H9 (cell line): ENCODE measurements at regions not wholly inside any gene's neighbourhood (a gene's known extent, or its start where the extent isn't known, plus 50 kb on each side); places are given as distances from the start of the nearest gene placed in this dataset.
A peak's percentile ranks its signal among the peaks of the same experiment; 100 is the strongest.

Experiments
- DNase-seq: peaks from one replicate; pipeline ENCODE4 v3.0.0-alpha.2; 2017
- H2AFZ ChIP-seq: one replicate; pipeline ENCODE4 v1.6.1; 2013; ENCODE audit warnings: mild to moderate bottlenecking, low read length, control low read depth, moderate library complexity
- H2AK5ac ChIP-seq: 2 replicates; pipeline ENCODE4 v1.6.1; 2013; ENCODE audit warnings: low read length, control low read depth, mixed read lengths; ENCODE audit not compliant: insufficient read length
- H2BK120ac ChIP-seq: one replicate; pipeline ENCODE4 v1.6.1; 2013; ENCODE audit warnings: low read depth, mild to moderate bottlenecking, low read length, control low read depth, inconsistent platforms; ENCODE audit not compliant: poor library complexity, severe bottlenecking
- H2BK12ac ChIP-seq: 2 replicates; pipeline ENCODE4 v1.6.1; 2013; ENCODE audit warnings: low read length, control low read depth, mixed read lengths, low read depth; ENCODE audit not compliant: insufficient read length
- H2BK15ac ChIP-seq: 2 replicates; pipeline ENCODE4 v1.6.1; 2013; ENCODE audit warnings: low read depth, low read length, control low read depth
- H2BK20ac ChIP-seq: one replicate; pipeline ENCODE4 v1.6.1; 2013; ENCODE audit warnings: low read depth, mild to moderate bottlenecking, low read length, control low read depth, inconsistent platforms; ENCODE audit not compliant: poor library complexity, severe bottlenecking
- H2BK5ac ChIP-seq: 2 replicates; pipeline ENCODE4 v1.6.1; 2013; ENCODE audit warnings: low read length, control low read depth, mixed read lengths; ENCODE audit not compliant: insufficient read length
- H3K14ac ChIP-seq: 2 replicates; pipeline ENCODE4 v1.6.1; 2013; ENCODE audit warnings: low read length, control low read depth; ENCODE audit not compliant: insufficient read depth
- H3K18ac ChIP-seq: 2 replicates; pipeline ENCODE4 v1.6.1; 2013; ENCODE audit warnings: low read depth, mild to moderate bottlenecking, mixed read lengths, low read length, control low read depth; ENCODE audit not compliant: insufficient read length
- H3K23ac ChIP-seq: 2 replicates; pipeline ENCODE4 v1.6.1; 2013; ENCODE audit warnings: low read length, control low read depth, mixed read lengths, low read depth; ENCODE audit not compliant: insufficient read length
- H3K23me2 ChIP-seq: 2 replicates; pipeline ENCODE4 v1.6.1; 2013; ENCODE audit warnings: low read depth, mild to moderate bottlenecking, mixed read lengths, low read length, control low read depth; ENCODE audit not compliant: insufficient read length, poor library complexity, severe bottlenecking
- H3K27ac ChIP-seq: 2 replicates; pipeline ENCODE4 v1.5.1; 2013; ENCODE audit warnings: low read length, control low read depth, mixed read lengths, low read depth; ENCODE audit not compliant: insufficient read length
- H3K27me3 ChIP-seq: 2 replicates; pipeline ENCODE4 v1.6.1; 2013; ENCODE audit warnings: low read length, control low read depth, inconsistent platforms; ENCODE audit not compliant: insufficient read depth
- H3K4ac ChIP-seq: 2 replicates; pipeline ENCODE4 v1.6.1; 2013; ENCODE audit warnings: low read depth, mild to moderate bottlenecking, control low read depth, inconsistent platforms, low read length, moderate library complexity
- H3K4me1 ChIP-seq: 2 replicates; pipeline ENCODE4 v1.6.1; 2013; ENCODE audit warnings: low read length, control low read depth, inconsistent platforms; ENCODE audit not compliant: insufficient read depth
- H3K4me2 ChIP-seq: 2 replicates; pipeline ENCODE4 v1.6.1; 2013; ENCODE audit warnings: low read length, control low read depth, mixed read lengths; ENCODE audit not compliant: insufficient read length, insufficient read depth
- H3K56ac ChIP-seq: 2 replicates; pipeline ENCODE4 v1.6.1; 2013; ENCODE audit warnings: low read depth, mild to moderate bottlenecking, mixed read lengths, low read length, control low read depth; ENCODE audit not compliant: insufficient read length
- H3K79me1 ChIP-seq: 2 replicates; pipeline ENCODE4 v1.6.1; 2013; ENCODE audit warnings: low read depth, mild to moderate bottlenecking, moderate library complexity, low read length, control low read depth, inconsistent platforms; ENCODE audit not compliant: insufficient read depth, poor library complexity, severe bottlenecking
- H3K79me2 ChIP-seq: 2 replicates; pipeline ENCODE4 v1.6.1; 2013; ENCODE audit warnings: low read length, control low read depth, inconsistent platforms; ENCODE audit not compliant: insufficient read depth
- H3K9ac ChIP-seq: 2 replicates; pipeline ENCODE4 v1.6.1; 2013; ENCODE audit warnings: low read length, control low read depth, mixed read lengths; ENCODE audit not compliant: insufficient read length; ENCODE audit errors: extremely low read depth
- H3K9me3 ChIP-seq: one replicate; pipeline ENCODE4 v1.6.1; 2013; ENCODE audit warnings: low read depth, low read length, inconsistent platforms; ENCODE audit not compliant: control insufficient read depth
- H3T11ph ChIP-seq: one replicate; pipeline ENCODE4 v1.6.1; 2013; ENCODE audit warnings: mild to moderate bottlenecking, low read length, control low read depth, inconsistent platforms
- H4K20me1 ChIP-seq: one replicate; pipeline ENCODE4 v1.6.1; 2013; ENCODE audit not compliant: control insufficient read depth, insufficient read length, insufficient read depth
- H4K5ac ChIP-seq: 2 replicates; pipeline ENCODE4 v1.6.1; 2013; ENCODE audit warnings: low read depth, mild to moderate bottlenecking, mixed read lengths, low read length, control low read depth; ENCODE audit not compliant: insufficient read length
- H4K8ac ChIP-seq: replicated peaks from 2 replicates; pipeline ENCODE4 v1.6.1; 2013; ENCODE audit warnings: low read length, control low read depth, mixed read lengths, low read depth; ENCODE audit not compliant: insufficient read length
- H4K91ac ChIP-seq: 2 replicates; pipeline ENCODE4 v1.6.1; 2013; ENCODE audit warnings: low read depth, mild to moderate bottlenecking, moderate library complexity, mixed read lengths, low read length, control low read depth; ENCODE audit not compliant: insufficient read length
- H3K27ac Mint-ChIP-seq, 3 experiments: 2 replicates in 2 of 3; 3 replicates in 1 of 3; pipeline ENCODE4 v1.8.0; 2020 to 2021; ENCODE audit warnings: mixed read lengths in 3 of 3, mild to moderate bottlenecking in 1 of 3, moderate library complexity in 1 of 3
- H3K27me3 Mint-ChIP-seq: 2 replicates; pipeline ENCODE4 v1.8.0; 2021; ENCODE audit warnings: low read depth, mild to moderate bottlenecking, moderate library complexity, mixed read lengths
- H3K36me3 Mint-ChIP-seq, 3 experiments: 2 replicates in 2 of 3; 3 replicates in 1 of 3; pipeline ENCODE4 v1.8.0; 2020 to 2021; ENCODE audit warnings: low read depth in 3 of 3, mixed read lengths in 3 of 3; ENCODE audit not compliant: insufficient read depth in 1 of 3
- H3K4me1 Mint-ChIP-seq, 2 experiments: 2 replicates each; pipeline ENCODE4 v1.8.0; 2020; ENCODE audit warnings: mixed read lengths in 2 of 2
- H3K4me3 Mint-ChIP-seq, 2 experiments: 2 replicates in 1 of 2; 3 replicates in 1 of 2; pipeline ENCODE4 v1.8.0; 2020 to 2021; ENCODE audit warnings: mild to moderate bottlenecking in 2 of 2, mixed read lengths in 2 of 2, moderate library complexity in 1 of 2
- H3K9me3 Mint-ChIP-seq, 2 experiments: 2 replicates in 1 of 2; 3 replicates in 1 of 2; pipeline ENCODE4 v1.8.0; 2020; ENCODE audit warnings: mild to moderate bottlenecking in 2 of 2, mixed read lengths in 2 of 2, moderate library complexity in 1 of 2
- CTCF ChIP-seq: fragments of 200-600 bp; sonication (generic); conservative IDR thresholded peaks from 3 replicates; pipeline ENCODE4 v1.8.0; 2021; ENCODE audit warnings: antibody characterized with exemption, mild to moderate bottlenecking
- WGBS: extraction: QIAGEN DNeasy Blood & Tissue Kit; methylation state at CpG from one replicate; pipeline ENCODE4 v1.1.7; 2013; ENCODE audit warnings: missing lambda C conversion rate, low lambda C conversion rate, mixed read lengths; ENCODE audit not compliant: insufficient read length; ENCODE audit errors: extremely low coverage; 5-methylcytosine and 5-hydroxymethylcytosine counted together

- Histone ChIP-seq H3K79me2 (no peaks in the 10 kb centered on the region), H3K9me3 (no peaks in the 10 kb centered on the region), H3K56ac (no peak overlapping the region), H2BK12ac (no peak overlapping the region), H2AFZ (no peak overlapping the region), H4K20me1 (no peaks in the 10 kb centered on the region), H3K23ac (no peak overlapping the region), H3K27ac (no peak overlapping the region), H2BK20ac (no peak overlapping the region), H2AK5ac (no peak overlapping the region), H3K27me3 (no peaks in the 10 kb centered on the region), H4K91ac (no peak overlapping the region), H3K18ac (no peak overlapping the region), H2BK120ac (no peak overlapping the region), H3K79me1 (no peaks in the 10 kb centered on the region), H2BK5ac (no peak overlapping the region), H3K9ac (no peak overlapping the region), H3K23me2 (no peaks in the 10 kb centered on the region), H3K4ac (no peak overlapping the region), H2BK15ac (no peak overlapping the region), H3K4me1 (no peaks in the 10 kb centered on the region), H3K4me2 (no peak overlapping the region), H3K14ac (peak overlapping the region; percentile 68; the same call in 1 of the 2 replicates), H3T11ph (no peak overlapping the region), H4K5ac (no peak overlapping the region), H4K8ac (no peak overlapping the region)
- Mint-ChIP-seq H3K4me3 (no peak overlapping the region), H3K27ac (no peak overlapping the region), H3K36me3 (no peaks in the 10 kb centered on the region), H3K27me3 (peaks cover 12% of the 10 kb centered on the region), H3K4me1 (peaks cover 4 to 13% of the 10 kb centered on the region in 2 experiments), H3K9me3 (no peaks in the 10 kb centered on the region)
- TF ChIP-seq CTCF = no peak
- no CpG with 5 or more reads among the region's 31 CpGs for WGBS
- DNase-seq = peak; percentile 28
These were observed 251.7 kb upstream of the SFSWAP start for GRCh38 chr12:131458931-131459772.
